Testis (tissue), 2 donors: ENCODE measurements at regions not wholly inside any gene's neighbourhood (a gene's known extent, or its start where the extent isn't known, plus 50 kb on each side); places are given as distances from the start of the nearest gene placed in this dataset.

Experiments used
- DNase-seq: peaks from one replicate; pipeline ENCODE4 v3.0.0-alpha.2; 2019
- H3K27ac ChIP-seq, 2 donors: fragments of 200-600 bp; sonication (generic); one replicate each; pipeline ENCODE4 v1.5.1; 2019
- H3K27me3 ChIP-seq: fragments of 200-600 bp; sonication (generic); one replicate; pipeline ENCODE4 v1.5.1; 2019
- H3K36me3 ChIP-seq: fragments of 200-600 bp; sonication (generic); one replicate; pipeline ENCODE4 v1.5.1; 2017; ENCODE audit warnings: low read depth; ENCODE audit errors: missing control alignments
- H3K4me1 ChIP-seq: fragments of 200-600 bp; sonication (generic); one replicate; pipeline ENCODE4 v1.5.1; 2019
- H3K4me3 ChIP-seq, 2 donors: fragments of 200-600 bp; sonication (generic); one replicate each; pipeline ENCODE4 v1.5.1; 2017 to 2019
- H3K9me3 ChIP-seq: fragments of 200-600 bp; sonication (generic); one replicate; pipeline ENCODE4 v1.5.1; 2017
- CTCF ChIP-seq, 3 experiments: fragments of 450-650 bp in 2 of 3; fragments of 200-600 bp in 1 of 3; sonication (generic) in 1 of 3; IDR thresholded peaks; one replicate each; pipeline ENCODE4 v1.5.1; 2016 to 2019; ENCODE audit warnings: antibody characterized with exemption in 3 of 3, mild to moderate bottlenecking in 2 of 3, moderate library complexity in 1 of 3
- POLR2A ChIP-seq: fragments of 450-650 bp; IDR thresholded peaks from one replicate; pipeline ENCODE4 v1.6.1; 2017; ENCODE audit warnings: antibody characterized with exemption, mild to moderate bottlenecking, moderate library complexity
- WGBS, 2 donors: methylation state at CpG; one replicate each; pipeline ENCODE4 v1.1.5; 2018; 5-methylcytosine and 5-hydroxymethylcytosine counted together
- intact Hi-C: fragments of 100-400 bp; cut with DNase I; formaldehyde crosslinking; loops from one replicate; pipeline ENCODE4 v1.15.1; 2023; ENCODE audit warnings: low total_unique reads

- Histone ChIP-seq H3K36me3 (no peaks in the 10 kb centered on the region), H3K27ac (no peak overlapping the region), H3K27me3 (no peaks in the 10 kb centered on the region), H3K9me3 (no peaks in the 10 kb centered on the region), H3K4me3 (no peak overlapping the region), H3K4me1 (no peaks in the 10 kb centered on the region)
- WGBS, 2 donors = 79 to 85% methylated on average over 1 of the region's 1 CpG
- no peak for DNase-seq
- no peak for TF ChIP-seq POLR2A
- TF ChIP-seq CTCF (IDR thresholded peaks at IDR 0.05) = no peak
- intact Hi-C loops = no loop called here
Observed at GRCh38 chr17:63291258-63291657, 154.8 kb downstream of the CYB561 start.

GRCh38 chr17:63292421-63292820 lies 153.7 kb downstream of the CYB561 start:
- TF ChIP-seq POLR2A (no peak), CTCF (IDR thresholded peaks at IDR 0.05) (no peak)
- intact Hi-C loops = no loop called here
- Histone ChIP-seq H3K27ac (no peak overlapping the region), H3K27me3 (no peaks in the 10 kb centered on the region), H3K9me3 (no peaks in the 10 kb centered on the region), H3K36me3 (no peaks in the 10 kb centered on the region), H3K4me3 (no peak overlapping the region), H3K4me1 (no peaks in the 10 kb centered on the region)
- DNase-seq = no peak

- DNase-seq = no peak
- no peaks in the 10 kb centered on the region for H3K4me1 ChIP-seq
- H3K9me3 ChIP-seq = no peaks in the 10 kb centered on the region
- intact Hi-C loops = no loop called here
- H3K4me3 ChIP-seq = no peak overlapping the region
- H3K27me3 ChIP-seq = no peaks in the 10 kb centered on the region
- no peak overlapping the region for H3K27ac ChIP-seq
- WGBS, 2 donors = 77 to 78% methylated on average over 4 of the region's 4 CpGs
- no peaks in the 10 kb centered on the region for H3K36me3 ChIP-seq
- TF ChIP-seq POLR2A (no peak), CTCF (IDR thresholded peaks at IDR 0.05) (no peak)
Observed at GRCh38 chr17:63293323-63294075, 152.6 kb downstream of the CYB561 start.

- Histone ChIP-seq H3K27me3 (no peaks in the 10 kb centered on the region), H3K36me3 (no peaks in the 10 kb centered on the region), H3K27ac (no peak overlapping the region), H3K4me1 (no peaks in the 10 kb centered on the region), H3K9me3 (no peaks in the 10 kb centered on the region), H3K4me3 (no peak overlapping the region)
- DNase-seq = no peak
- intact Hi-C loops = no loop called here
- TF ChIP-seq CTCF (IDR thresholded peaks at IDR 0.05) (no peak), POLR2A (no peak)
- WGBS, 2 donors = 88 to 92% methylated on average over 3 of the region's 3 CpGs
Observed at GRCh38 chr17:63294776-63295175, 151.3 kb downstream of the CYB561 start.

- intact Hi-C loops = no loop called here
- 54 to 64% methylated on average over 2 of the region's 2 CpGs for WGBS, 2 donors
- H3K4me3 ChIP-seq = no peak overlapping the region
- H3K9me3 ChIP-seq = no peaks in the 10 kb centered on the region
- H3K27me3 ChIP-seq = no peaks in the 10 kb centered on the region
- H3K36me3 ChIP-seq = no peaks in the 10 kb centered on the region
- H3K4me1 ChIP-seq = no peaks in the 10 kb centered on the region
- DNase-seq = no peak
- TF ChIP-seq CTCF (IDR thresholded peaks at IDR 0.05) = no peak
- no peak for TF ChIP-seq POLR2A
- no peak overlapping the region for H3K27ac ChIP-seq
Observed at GRCh38 chr17:63295288-63295687, 150.8 kb downstream of the CYB561 start.
